NCI-H1105 treated with DMSO at 0.1 percent for 48 hours (cell line): ENCODE measurements at regions not wholly inside any gene's neighbourhood (a gene's known extent, or its start where the extent isn't known, plus 50 kb on each side); places are given as distances from the start of the nearest gene placed in this dataset.
A peak's percentile ranks its signal among the peaks of the same experiment; 100 is the strongest.

Source experiments
- DNase-seq: peaks from one replicate; lab custom pipeline; 2025; lab: John Stamatoyannopoulos, UW

DNA sequence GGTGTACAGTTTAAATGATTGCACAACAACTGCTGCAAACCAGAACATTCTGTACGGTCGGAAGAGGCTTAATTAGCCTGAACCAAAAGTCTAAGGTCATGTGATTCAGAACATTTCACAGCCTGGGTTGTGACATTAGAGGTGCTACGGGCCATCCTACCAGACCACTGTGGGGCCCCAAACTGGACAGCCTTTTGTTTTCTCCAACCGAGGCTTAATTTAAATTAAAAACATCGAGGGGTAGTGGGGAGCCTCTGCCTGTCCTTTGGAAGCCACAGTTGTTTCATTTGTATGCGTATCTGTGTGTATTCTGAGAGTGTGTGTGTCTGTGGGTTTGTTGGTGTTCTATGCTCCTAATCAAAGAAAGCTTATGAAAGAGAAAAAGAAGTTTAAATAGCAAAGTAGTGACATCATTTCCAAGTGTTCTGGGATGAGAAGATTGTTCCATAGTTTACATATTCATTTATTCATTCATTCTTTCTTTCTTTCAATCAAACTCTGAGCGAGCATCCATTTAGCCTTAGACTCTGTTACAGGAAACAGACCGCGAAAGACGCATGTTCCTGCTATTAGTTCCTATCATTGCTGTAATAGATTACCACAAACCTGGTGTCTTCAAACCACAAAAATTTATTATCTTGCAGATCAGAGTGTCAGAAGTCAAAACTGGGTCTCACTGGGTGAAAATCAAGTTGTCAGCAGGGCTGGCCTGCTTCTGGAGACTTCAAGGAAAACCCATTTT is 444.8 kb downstream of the FOXO1 start:
- no peak for DNase-seq

DNA sequence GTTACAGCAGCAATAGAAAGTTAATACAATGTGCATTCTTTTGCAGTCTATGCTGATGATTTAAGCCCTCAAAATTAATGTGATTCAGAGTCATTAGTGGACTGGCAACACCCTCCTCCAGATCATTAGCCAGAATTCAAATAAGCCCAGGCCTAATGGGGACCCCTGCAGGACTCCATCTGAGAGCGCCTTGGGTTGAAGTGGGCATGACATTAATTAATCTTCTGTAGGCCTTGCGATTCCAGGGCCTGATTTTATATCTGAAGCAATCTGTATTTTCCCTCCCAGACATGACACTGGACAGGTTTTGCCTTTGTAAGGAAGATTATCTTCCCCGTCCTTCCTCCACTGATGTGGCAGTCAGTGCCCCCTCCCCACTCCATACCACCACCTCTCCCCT is 442.9 kb downstream of the FOXO1 start:
- DNase-seq, result no peak

DNA sequence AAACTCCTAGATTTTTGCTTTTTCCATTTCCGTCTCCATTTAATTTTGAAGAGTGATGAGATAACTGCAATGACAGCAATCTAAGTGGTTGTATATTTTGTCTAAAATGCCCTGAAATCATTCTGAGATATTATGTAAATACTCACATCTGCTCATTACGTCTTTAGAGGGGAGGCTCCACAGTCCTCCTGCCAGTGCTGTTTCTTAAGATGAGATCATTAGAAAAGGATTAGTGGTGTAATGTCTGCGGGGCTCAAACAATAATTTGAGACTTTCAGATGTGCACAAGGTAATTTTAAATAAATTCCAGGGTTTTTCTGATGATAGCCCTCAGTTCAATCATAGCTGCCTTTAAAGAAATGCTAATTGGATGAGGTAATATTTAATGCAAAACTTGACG is 437.9 kb downstream of the FOXO1 start:
- no peak for DNase-seq

DNA sequence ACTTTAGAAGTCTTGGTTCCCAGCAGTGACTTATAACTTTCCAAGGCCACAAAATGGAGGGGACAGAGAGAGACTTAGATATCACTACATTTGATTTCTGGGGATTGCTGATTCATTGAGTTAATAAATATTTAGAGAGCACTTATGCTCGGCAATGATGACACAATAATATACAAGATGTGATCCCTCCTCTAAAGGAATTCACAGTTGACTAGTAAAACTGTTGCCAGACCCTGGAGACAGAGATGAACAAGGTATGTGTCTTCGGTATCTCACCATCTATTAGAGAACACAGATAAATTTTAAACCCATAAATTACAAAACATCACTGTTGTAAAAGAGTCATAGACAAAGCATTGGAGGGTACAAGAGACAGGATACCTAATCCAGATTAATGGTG is 437.5 kb downstream of the FOXO1 start:
- no peak for DNase-seq

DNA sequence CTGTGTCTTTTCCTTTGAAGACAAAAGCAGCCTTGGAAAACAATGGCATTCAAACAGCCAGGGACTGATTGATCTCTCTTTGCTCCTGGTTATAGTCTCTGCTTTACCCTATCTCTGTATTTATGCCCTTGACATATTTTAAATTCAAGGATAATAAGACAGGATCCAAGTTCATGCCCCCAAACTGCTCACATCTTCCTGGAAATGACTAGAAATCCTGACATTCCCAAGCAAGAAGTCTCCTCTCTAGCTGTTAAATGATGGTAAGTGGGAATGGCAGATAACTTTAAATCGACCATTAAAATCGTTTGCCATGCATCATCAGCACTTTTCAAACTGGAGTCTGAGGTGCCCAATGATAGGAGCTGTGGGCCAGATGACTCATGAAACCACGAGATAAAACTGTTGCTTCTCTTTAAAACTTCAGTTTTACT is 435.6 kb downstream of the FOXO1 start:
- DNase-seq, result no peak

DNA sequence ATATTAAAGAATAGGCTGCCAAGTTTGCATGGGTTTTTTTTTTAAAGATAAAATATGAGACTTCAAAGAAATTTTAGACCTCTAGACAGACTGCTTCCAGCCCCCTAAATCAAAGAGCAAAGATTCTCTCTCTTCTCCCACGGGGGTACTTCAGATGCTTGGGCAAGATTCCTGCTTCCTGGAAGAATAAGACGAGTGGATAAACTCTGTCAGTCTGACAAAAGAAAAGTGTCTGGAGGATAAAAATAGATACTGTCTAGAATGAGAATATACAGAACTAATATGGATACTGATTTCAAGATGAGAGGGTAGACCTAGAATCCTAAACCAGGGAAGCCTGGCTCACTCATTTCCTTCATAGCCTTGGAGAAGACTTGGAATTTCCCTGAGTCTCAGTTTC is 435.1 kb downstream of the FOXO1 start:
- DNase-seq, result no peak

DNA sequence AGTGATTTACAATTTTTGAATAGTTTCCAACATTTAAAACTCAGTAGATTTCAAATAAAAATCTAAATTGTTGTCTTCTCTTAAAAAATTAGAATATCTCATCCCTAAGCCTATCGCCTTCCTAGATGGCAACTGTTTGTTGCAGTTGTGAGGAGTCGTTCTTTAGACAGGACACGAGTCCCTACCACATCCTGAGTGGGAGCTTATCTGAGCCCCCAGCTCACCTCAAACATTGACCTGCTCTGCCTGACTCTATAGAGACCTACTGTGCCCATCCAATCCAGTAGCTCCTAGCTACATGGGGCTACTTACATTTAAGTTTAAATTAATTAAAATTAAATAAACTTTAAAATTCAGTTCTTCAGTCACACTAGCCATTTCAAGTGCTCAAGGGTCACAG is 434.7 kb downstream of the FOXO1 start:
- no peak for DNase-seq

DNA sequence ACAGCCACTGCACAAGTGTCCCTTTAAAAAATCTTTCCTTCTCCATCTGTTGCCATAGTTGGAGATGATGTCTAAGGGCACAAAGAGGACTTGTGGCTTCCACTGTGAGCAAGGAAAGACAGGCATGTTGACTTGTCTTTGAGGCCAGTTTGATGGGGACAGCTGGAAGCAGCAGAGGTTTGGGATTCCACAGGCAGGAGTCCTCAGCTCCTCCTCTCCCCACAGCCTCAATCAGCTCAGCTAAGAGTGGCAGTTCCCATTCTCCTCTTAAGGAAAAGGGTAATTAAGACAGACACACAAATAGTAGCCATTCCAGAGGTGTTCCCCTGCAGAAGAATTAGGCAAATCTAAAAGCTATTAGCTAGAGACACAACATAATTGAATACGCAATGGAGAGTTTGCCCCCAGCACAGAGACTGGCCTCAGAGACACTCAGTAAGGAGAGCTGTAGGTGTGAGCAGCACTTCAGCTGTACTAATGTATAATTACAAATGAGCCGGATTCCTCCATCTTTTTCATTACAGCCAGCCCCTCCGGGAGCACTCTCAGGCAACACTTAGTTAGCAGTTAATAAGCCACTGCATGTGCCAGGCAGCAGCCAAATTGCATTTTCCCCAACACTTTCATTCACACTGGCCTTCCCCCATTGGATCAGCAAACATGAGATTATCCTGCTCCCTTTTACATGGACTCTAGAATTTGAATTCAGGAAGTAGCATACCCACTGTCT is 434.0 kb downstream of the FOXO1 start:
- peak; percentile 26 for DNase-seq

DNA sequence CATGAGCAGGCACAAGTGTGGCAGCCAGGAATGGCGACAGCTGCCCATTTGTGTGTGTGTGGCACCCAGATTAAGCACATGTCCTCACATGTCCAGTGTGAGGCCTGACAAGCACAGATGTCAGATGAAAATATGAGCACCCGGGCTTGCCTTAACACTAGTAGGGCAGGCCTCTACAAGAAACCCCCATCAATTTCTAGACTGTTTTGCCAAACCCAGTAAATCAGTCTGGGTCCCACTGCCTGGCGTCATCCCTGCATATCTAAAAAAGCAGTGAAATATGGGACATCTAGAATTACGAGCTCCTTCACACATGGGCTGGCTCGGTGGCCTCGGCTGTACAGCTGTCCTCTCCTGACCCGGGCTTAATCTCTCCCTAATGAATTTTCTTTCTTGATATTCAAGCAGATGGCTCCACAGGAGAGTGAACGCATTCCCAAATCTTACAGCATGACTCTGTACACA is 432.7 kb downstream of the FOXO1 start:
- DNase-seq, result peak; percentile 83

DNA sequence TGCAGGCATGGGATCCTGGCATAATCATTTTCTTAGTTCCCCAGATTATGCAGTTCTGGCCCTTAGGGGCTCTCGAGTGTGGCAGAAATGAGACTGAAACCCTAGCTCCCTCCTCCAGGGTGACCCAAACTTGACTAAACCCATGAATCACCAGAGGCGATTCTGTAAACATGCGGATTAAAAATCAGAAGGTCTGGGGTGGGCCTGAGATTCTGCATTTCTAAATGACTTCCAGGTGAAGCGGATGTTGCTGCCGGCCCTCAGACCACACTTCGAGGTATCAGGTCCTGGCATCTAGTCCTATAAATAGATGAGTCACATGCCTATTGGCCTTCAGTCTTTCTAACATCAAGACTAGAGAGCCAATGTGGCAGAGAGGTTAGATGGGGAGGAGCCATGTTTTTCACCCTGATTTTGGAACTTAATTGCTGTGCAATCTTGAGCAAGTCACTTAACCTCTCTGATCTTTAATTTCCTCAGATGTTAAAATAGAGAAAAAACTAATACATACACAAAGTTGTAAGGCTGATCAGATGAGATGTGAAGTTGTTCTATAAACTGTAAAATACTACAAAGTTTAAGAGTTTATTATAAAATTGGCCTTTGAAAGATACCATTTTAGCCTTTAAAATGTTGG is 431.2 kb downstream of the FOXO1 start:
- DNase-seq, result no peak

DNA sequence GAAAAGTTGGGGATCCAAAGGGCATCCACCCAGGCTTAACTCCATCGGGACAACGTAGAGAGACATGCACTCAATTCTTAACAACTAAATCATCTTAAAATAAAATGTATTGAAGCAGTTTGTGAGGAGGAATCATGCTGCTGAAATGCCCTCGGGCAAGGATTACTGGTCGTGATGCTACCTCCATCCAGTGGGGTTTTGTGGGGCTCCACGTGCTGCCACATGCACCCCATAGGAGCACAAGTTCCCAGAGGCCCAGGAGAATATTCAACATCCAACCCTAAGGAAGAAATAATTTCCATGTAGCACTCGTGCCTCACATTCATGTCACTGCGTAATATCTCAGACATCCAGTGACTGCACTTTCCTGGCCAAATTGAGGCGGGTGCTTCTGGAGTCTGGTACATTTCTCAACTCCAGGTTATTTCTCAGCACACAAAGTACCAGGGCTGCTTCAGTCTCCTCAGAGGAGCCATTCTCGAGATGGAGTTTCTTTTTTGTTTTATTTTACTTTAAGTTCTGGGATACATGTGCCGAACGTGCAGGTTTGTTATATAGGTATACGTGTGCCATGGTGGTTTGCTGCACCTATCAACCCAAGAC is 429.8 kb downstream of the FOXO1 start:
- DNase-seq, result no peak

DNA sequence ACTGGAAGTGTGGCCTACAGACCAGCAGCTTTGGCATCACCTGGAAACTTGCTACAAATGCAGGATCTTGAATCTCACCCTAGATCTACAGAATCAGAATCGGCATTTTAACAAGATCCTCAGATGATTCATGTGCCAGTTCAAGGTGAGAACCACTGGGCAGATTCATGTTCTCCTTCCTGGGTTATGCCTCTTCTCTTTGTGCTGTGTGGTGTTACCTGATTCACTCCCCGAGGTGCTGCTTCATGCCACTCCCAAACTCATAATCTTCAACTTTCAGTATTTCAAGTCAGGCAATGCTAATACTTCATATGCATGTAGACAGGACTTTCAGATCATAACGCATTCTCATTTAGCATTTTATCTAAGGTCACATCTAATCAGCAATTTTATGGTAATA is 427.7 kb downstream of the FOXO1 start:
- DNase-seq, result no peak

DNA sequence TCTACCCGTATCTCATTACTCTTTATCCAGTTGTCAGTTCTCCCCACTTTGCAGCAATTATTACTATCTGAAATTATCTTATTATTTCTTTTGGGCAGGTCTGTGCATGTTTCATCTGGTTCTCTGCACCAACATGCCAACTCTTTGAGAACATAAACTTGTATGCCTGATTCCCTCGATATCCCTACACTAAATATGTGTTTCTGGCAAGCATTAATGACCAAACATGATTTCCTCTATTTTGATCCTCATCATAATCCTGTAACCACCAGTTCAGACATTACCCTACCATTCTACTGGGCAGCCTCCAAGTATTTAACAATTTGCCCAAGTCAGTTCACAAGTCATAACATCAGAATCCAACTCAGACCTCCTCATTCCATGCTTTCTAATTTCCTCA is 426.1 kb downstream of the FOXO1 start:
- DNase-seq, result peak; percentile 1

DNA sequence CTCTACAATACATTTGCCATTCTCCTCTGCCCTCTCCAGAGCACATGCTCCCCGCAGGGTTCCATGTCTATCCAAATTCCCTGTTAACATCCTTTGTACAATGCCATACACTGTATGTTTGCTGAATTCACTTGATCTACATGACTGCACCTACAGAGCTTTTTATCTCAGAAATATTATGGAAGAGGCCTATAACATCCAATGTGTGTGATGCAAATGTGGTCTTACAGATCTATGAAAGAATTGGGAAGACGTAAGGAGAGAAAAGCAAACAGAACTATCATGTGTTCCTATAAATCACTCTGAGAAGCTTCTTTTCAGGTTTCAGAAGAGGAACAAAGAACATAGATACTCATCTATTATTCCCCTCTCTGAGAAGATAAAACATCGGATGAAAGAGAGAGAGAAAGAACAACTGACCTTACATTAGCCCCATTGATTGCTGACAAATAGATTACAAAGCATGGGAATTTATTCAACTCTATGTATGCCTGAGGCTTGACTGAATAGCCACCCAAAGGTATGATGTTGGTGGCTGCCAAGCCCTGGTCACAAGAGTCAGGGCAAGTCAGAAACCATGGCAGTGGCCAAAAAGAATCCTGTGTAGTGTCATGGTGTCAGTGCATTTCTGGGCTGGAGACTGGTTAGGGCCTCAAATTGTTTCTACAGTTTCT is 425.2 kb downstream of the FOXO1 start:
- DNase-seq, result no peak

DNA sequence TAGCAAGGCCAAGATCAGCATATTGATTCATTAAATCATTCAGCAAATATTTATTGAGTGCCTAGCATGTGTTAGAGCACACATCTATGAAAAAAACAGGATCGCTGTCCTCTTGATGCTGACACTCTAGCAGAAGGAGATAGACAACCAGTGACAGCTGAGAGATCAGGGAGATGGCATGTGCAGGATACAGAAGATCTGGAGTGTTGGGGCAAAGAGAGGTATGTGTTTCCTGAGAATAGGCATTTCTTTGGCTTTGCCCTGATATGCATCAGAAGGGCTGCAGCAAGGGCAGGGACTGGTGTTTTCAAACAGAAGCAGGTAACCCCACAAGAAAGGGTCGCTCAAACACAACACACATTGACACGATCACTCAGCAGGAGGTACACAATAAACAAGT is 423.4 kb downstream of the FOXO1 start:
- DNase-seq, result no peak

DNA sequence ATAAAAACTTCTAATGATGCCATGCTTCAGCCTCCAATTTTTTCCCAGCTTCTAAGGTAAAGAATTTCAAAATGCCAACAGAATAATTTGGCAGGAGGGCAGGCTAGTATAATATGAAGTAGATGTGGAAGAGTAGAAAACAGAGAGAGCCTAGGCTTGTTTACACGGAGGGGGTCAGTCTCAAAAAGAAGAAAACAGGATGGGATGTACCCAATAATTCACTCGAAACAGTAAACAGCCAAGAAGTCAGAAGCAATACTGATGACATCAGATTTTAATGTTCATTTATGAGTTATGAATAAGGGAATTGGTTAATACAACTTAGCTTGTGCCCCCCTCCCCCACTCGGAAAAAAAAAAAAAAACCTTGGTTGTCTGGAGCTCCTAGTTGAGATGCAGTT is 422.5 kb downstream of the FOXO1 start:
- no peak for DNase-seq

DNA sequence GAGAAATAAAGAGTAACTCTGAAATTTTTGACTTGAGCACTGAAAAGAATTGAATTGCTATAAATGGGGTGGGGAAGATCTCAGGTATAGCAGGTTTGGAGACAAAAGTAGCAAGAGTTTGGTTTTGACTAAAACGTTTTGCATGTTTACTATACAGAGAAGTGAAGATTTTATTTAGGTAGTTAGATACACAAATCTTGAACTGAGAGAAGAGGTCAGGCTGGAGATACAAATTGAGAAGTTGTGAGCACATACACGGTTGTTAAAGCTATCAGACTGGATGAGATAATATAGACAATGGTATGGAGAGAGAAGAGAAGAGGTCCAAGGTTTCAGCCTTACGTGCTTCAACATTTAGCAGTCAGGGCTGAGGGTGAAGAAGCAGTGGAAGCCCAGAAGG is 420.9 kb downstream of the FOXO1 start:
- DNase-seq, result no peak

DNA sequence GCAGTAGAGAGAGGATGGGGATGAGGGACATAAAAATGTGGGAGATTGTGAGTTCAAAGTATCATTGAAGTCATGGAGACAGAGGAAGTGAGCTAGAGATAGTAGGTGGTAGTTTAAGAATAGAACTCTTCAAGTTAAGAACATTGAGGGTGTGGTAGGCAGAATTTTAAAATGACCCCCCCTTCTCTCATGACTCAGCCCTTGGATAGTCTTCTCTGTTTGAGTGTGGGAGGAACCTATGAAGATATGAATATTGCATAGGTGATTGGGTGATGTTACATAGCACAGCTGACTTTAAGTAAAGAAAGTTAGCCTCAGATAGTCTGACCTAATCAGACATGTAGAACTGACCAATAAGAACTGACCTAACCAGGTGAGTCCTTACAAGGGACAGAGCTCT is 418.6 kb downstream of the FOXO1 start:
- no peak for DNase-seq

DNA sequence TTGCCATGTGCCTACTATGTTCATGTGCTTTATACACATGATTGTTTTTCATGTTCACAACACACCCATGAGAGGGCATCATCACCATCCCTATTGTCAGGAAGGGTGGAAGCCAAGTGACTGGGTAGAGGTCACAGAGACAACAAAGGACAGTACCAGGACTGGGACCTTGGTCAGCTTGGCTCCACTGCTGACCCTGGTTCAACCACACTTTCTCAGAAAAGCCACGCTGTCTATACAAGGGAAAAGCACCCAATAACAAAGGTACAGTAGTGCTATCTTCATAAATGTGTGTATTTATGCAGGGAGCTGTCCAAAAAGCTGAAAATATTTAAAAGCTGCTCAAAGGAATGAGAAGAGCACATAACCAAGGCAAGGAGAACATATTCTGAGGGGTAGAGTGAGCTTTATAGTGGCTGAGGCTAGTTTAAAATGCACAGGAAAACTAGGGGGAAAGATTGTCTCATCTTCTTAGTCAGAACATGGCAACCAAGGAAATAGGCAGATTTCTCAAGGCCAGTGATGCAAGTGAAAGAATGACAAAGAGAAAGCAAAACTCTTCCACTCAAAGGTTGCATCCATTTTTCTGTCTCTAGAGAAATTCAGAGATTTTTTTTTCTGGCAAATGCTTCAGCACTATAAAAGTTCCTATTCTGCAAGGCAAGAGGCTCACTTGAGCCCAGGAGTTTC is 415.0 kb downstream of the FOXO1 start:
- no peak for DNase-seq

DNA sequence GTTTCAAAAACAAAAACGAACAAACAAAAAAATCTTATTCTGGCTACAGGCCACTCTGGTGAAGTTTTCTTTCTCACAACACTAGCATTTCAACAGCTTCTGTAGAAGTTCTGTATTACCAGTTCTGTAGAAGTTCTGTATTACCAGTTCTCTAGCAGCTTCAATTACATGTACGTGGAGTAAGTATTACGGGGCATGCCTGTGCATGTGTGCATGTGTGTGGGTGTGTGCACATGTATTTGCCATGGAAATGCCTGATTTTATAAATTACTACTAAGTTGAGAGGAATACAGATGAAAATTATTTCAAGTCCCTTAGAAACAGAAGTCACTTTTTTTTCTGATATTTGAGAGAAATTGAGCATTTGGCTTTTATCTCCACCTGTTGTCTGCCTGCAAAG is 414.2 kb downstream of the FOXO1 start:
- DNase-seq, result no peak

DNA sequence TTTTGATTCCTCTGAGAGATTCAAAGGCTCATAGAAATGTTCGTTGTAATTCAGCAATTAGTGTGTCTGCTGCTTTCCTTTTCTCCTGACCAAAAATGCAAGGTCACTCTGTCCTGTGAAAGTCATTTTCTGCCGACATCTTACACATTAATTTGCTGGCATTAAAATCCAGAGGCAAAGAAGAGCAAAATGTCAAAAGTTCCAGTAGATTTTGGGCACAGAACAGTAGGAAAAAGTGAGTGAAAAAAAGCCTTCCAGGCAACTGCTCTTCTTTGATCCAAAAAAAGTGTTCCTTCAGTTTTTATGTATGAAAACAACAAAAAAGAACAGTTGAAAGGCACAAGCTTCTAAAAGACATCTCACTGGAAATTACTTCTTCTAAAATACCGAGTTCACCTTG is 413.8 kb downstream of the FOXO1 start:
- no peak for DNase-seq

DNA sequence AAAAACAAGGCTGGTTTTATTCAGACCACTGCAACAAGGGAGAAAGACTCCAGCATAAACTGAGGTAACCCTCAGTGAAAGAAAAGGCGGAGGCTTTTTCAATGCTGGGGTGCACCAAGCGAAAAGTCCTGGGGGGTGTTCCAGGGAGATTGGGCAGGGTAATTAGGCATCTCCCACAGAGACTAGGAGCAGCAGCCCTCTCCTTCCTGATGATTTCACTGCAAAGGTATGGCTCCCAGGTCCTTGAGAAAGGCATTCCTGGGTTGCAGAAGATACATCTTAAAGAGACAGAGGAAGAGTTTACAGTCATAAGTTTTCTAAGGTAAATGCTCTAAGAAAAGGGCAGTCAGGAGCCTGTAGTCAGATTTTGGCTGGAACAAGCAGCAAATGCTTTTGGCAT is 412.0 kb downstream of the FOXO1 start:
- no peak for DNase-seq
